GM21367 (cell line): ENCODE measurements at regions not wholly inside any gene's neighbourhood (a gene's known extent, or its start where the extent isn't known, plus 50 kb on each side); places are given as distances from the start of the nearest gene placed in this dataset.

Experiments used
- ATAC-seq: cut with Tn5 transposase; IDR thresholded peaks from one replicate; pipeline ENCODE4 v1.9.1; 2021; ENCODE audit not compliant: unreplicated experiment

DNA sequence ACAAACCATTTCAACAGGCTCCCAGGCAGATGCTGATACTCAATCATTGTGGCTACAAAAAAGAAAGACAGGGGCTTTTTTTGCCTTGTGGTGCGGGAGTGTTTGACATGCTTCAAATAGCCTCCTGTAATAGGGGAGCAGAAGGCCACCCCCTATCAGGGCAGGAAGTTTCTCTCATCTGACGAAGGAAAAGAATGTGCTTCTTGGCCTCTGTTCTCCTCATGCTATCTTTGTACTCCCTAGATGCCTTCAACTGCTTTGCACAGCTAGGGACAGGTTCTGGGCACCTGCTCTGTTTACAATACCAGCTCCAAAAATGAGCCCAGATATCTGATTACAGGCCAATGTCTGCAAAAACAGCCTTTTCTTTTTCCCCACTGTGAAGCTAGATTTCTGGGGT, 391.1 kb downstream of the STIM2 start:
- no peak for ATAC-seq

DNA sequence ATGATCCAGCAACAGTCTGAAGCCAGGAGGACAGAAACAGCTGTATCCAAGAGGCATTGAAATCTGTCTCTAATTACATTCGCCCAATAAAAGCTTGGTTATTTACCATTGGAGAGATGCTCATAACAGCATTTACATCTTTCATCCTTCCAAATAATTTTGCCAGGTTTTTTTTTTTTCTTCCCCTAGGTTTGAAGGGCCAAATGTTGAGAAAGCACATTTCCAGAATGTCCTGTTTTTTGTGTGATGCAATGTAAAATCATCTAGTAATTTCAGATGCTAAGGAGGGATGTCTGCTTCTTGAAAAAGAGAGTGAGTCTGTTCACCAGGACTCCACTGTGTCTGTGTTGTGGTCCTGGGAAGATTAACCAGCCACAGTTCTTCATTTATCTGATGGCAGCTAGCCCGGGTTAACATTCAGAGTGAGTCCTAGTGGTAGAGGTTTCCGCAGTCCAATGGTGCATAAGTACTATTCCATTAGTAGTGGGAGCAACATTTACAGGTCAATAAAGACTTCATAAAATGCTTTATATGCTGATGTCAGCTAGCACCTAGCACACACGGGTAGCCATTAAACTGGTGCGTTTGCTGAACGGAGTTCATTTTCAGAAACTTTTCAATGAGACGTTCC, 406.8 kb downstream of the STIM2 start:
- no peak for ATAC-seq

DNA sequence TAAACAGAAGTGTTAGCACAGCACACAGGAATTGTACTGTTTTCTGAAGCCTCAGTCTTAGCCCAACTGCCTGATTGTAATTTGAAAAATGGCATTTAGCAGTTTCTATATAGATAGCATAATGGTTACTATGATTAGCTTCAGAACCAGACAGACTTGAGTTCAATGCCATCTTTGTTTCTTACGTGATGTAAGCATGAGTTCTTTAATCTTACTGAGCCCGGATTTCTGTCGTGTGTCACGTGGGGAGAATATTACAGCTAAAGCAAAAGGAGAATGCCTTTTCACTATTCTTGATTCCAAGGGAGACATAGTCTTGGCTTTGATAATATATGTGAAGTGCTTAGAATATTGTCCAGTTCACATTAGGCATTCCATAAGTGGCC, 407.3 kb downstream of the STIM2 start:
- ATAC-seq: no peak

DNA sequence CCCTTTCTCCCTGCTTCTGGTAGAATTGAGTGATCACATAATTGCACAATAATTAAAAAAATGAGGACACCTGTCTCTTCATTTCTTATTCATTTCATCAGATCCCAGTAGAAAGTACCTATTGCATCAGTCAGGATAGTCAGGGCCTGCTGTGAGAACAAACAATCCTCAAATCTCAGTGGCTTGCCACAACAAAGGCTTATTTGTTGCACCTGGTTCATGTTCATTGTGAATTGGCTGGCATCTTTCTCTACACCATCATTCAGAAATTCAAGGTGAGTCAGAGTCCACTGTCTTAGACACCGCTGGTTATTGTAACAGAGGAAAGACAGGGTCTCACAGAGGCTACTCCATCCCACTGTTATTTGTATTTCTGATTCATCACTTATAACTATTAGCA, 409.8 kb downstream of the STIM2 start:
- no peak for ATAC-seq

DNA sequence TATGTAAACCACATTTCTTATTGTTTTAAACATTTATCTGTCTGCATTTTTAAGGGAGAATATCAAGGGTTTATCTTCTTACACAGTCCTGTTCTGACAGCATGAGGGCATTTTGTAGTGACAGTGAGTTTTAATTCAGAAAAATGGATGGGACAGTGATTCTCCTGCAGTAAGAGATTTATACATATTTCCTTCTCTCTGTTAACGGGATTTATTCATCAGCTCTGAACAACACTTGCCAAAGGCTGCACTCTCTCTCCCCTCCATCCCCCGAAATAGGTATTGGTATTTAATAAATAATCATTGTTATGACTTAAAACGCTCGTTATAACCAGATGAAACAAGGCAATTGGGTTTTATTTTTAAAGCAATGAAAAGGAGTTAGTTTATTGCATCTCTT, 410.9 kb downstream of the STIM2 start:
- ATAC-seq: no peak

DNA sequence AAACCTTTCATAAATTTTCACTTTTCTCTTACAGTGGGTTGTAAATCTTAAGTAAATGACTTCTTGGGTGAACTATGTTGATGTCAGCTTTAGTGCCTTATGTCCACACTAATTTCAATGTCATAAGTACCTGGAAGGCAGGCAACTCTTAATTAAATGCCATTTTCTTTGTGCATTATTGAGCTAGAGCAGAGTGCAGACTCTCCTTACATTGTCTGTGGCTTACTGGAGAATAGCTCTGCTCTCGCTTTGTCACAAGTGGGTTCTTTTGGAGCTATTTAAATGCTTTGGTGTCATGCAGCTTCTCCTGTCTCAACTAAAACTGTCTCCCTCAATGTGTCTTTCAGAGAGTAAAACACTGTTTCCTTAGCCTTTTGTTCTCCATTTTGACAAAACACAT, 411.6 kb downstream of the STIM2 start:
- ATAC-seq: no peak

DNA sequence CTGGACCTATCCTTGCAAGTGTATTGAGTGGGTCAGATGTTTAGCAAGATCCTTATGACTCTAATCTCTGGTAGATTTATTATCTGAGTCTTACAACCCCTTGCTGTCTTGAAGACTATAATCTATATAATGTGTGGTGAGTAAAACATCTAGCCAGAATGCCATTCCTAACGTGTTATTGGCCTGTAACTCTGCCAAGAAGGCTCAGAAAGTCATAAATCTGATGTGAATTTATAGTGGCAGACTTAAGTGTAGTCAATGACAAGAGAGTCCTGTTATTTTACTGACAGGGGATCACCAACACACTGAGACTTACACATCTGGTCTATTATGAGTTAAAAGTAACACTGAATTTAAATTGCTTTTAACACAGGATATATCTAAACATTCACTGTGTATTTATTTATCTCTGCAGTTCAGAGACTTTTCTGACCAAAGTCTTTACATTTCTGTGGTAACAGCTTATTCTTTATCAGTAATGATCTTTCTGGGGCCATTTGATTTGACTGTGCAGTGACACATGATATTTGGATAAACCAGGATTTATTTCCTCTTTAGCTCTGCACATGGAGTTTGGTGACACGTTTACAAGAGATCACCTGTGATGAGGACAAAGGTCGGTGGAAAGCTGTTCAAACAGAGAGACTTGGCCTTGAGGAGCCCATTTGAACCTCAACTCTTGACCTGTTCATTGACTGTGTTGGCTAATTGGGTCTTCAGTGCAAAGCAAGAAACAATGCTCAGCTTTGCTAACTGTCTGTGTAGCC, 415.8 kb downstream of the STIM2 start:
- ATAC-seq: no peak

DNA sequence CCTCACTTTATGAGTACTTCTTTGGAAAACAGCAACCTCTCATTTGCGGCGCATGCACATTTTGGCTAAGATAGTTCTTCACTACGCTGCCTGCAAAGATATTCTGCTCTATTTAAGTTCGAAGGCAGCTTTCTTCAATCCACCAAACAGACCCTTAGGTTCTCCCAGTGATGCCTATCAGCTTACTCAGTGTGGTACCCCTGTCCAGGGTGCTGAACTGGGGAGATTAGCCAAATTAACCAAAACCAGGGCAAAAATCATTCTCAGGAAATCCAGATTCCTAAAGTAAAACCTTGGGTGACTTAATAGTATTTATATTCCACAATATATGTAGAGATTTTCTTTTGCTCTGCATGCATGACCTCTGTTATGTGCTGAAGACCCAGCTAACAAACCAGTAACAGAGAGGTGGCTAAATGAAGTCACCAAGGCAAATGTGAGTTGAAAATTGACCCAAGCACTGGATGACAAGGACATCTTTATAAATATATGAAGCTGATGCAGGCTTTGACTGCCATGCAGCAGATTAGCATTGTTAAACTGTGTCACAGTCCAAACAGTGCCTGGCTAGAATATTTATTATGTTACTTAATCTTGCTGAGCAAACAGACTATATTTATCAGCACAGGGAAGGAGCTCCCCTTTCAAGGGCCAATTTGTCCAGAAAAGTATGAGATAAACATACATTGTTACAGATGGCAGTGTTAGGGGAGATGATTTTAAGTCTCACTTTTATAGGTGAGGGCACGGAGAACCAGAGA, 418.2 kb downstream of the STIM2 start:
- no peak for ATAC-seq

DNA sequence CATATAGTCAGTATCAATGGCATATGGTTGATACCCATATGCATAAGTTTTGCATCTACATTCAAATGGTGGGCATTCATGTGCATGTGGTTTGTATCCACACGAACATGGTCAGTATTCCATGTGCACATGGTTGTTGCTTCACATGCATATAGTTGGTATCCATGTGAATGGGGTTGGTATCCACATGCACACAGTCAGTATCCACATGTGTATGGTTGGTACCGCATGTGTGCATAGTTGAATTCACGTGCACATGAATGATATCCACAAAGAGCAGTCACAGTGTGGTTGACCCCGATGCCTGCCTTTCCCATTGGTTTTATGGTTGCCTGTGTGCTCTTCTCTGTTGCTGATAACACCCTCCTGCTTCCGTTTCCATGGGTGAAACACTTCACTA, 427.9 kb downstream of the STIM2 start:
- ATAC-seq: no peak

DNA sequence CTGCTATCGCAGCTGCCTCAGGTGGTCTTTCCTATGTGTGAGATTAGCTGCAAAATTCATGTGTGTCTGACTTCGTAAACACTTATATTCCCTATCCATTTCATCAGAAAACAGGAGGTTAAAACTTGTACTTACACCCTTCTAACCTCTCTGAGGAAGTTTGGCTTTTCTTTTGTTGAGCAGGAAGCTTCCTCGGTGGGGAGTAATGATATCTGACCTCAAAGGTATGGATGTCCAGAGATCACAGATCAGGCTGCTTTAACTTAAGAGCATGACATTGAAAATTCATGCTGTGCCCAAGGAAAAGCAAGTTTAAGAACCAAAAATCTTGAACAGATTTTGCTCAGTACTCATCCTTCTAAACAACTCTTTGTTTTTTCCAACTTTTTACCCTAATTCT, 429.1 kb downstream of the STIM2 start:
- no peak for ATAC-seq

DNA sequence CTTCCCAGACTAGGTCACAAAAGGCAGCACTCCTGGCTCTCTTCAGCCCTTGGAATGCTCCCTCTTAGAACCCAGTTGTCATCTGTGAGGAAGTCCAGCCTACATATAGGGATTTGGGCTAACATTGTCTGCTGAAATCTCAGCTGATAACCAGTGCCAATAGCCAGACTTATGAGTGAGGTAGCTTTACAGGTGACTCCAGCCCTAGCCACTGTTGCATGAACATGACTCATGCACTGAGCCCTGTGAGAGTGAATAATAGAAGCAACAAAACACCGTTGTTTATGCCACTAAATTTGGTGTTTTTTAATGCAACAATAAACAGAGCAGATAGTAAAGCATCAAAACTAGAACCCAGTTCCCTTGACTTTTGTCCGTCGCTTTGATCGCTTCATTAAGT, 433.2 kb downstream of the STIM2 start:
- ATAC-seq: no peak

DNA sequence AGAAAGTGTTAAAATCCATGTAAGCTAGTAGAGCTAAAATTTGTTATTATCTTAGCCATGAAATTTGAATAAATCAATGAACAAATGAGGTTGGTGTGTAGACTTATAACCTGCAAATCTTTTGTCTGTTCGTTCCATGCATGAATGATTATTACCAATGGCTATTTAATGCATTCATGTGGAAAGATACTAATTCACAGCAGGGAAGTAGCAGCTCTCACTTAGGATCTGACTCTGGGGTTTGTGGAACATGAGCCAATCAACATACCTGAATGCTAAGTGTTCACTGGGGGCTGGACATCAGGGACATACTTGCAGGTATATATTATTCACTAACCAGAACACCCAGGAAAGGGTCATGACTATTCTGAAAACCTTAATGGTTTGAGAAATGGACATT, 444.1 kb downstream of the STIM2 start:
- no peak for ATAC-seq

DNA sequence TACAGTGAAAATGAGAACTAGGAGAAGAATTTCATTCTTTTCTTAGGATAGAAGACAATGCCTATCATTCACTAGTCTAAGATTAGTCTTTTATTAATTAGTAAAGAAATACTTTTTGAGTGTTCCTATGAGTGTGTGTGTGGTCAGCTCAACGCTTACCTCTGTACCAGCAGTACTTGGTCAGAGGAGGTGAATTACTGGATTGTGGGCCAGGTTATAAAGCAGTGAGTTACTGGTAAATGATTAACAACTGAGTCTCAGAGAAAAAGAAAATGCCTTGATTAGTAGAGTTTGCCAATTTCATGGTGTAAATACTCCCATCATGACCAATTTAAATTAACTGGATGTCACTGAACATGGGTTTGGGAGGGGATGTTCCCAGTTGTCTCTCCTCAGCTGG, 444.6 kb downstream of the STIM2 start:
- ATAC-seq: no peak

DNA sequence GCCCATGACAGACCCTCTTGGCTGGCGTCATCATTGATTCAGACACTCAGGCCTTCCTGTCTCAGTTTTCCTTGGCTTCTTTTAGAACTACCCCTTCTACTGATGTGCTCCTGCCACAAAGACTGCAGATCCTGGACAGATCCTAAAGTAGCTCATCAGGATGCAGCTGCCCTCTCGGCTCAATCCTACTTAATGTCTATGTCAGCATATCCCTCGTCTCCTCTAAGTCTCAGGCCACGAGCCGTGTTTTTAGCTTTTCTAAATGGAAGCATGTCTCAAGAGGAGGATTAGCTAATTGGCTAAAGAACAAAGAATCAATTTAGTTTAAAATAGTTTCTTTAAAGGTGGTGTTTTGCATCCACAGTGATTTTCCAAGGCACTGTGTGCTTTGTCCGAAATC, 447.7 kb downstream of the STIM2 start:
- no peak for ATAC-seq

DNA sequence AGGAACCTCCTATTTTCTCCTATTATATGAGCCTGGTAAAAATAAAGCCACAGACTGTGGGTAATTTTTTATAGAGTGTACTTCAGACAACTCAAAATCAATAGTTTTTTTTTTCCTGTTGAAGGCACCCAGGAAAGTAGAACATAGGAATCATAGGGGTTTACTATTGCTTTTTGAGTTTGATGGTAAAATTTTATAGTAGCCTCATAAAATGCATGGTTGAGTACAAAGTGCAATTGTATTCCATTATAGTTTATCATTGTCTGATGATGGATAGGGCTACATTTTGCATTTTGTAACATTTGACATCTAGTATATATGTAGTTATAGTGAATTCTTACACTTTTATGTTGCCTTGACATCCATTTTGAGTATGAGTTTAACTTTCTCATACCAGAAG, 455.0 kb downstream of the STIM2 start:
- no peak for ATAC-seq

DNA sequence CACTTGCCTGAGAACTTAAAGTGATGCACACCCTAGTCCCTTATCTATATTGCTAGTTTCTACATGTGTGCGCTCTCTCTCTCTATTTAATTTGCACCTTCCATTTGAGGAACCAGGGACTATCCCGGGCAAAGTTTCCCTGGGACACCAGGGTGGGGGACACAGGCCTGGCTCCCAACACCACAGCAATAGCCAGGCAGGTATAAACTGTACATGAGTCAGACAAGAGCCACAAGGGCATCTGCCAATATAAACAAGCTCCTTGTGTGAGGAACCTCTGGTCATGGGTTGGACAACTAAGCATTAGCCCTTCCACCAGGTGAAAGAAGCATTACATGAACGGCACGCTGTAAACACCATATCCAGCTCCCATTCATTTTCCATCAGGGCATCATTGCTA, 455.5 kb downstream of the STIM2 start:
- no peak for ATAC-seq

DNA sequence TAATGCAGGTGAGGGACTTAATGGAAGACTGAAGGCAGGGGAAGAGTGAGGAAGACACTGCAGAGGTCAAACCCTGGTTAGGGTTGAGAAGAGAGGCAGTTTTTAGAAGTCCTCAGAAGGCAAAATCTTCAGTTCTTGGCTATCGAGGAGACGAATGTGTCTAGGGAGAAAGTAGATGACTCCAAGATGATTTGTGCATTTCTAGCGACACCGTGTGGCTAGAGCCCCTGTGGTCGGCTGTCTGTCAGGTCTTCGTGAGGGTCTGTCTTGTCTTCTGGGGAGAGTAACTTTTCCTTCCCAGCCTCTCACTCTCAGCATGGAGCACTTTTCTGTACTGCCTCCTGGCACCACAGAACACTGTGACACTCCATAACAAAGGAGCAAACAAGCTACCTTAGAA, 458.1 kb downstream of the STIM2 start:
- ATAC-seq: peak; percentile 57

DNA sequence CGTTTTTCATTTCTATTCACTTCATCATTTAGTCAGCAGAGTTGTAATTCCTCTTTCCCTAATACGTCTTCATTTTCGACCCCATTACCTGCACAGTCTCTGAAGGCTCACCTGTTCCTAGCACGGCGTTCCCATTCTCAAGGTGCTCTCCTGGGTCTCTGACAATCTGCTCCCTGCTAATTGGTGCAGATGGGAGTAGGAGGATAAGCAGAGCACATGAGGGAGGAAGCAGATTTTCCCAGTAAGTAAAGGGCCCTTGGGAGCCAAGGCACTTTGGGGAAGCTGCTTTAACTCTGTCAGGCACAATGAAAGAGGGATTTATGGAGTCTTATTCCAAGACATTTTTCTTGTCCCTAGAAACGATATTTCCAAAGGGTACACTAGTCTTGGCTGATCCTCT, 466.4 kb downstream of the STIM2 start:
- ATAC-seq: no peak

DNA sequence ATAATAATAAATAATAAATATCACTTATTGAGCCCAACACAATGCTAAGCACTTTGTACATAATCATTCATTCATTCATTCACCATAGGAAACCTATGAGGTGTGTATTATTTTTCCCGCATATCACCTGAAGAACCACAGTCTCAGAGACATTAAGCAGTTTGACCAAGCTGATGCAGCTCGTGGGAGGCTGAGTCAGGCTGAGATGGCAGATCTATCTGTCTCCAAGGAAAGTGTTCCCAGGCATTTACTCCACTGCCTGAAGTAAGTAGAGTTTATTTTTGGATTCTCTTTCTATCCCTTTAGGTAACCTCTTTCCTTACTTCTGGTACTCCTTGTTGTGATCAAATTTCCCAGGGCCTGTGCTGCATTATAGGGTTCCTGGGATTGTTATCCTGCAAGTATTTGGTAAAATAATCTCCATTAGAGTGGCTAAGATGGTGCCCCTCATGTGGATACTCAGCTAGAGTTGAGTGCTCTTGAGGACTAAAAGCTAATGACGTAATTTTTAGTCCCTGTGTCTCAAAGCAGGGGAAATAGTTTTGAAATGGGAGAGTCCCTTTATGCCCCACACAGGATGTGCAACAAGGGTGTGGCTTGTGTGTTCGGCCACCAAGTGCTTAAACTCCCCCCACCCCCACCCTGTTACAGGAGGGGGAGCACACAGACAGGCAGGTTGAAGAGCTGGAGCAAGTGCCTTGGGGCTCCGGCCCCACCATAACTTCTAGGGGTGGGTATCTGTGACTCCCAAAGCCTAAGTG, 467.0 kb downstream of the STIM2 start:
- ATAC-seq: no peak

DNA sequence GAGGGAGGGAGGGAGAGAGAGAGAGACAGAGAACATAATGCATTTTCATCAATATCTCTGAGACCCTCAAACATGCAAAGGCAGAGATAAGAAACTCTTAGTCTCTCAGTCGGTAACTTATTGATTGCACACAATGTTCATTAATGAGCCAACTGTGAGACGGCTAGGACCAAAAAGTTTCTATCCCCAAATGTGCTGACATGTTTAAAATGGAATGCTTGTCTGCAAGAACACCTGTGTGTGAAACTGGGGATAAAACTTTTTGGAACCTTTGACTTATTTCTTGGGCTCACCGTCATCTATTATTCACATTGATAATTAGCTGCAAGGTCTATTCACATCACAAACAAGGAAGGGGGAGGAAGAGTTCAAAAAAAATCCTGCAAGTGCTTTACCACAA, 477.9 kb downstream of the STIM2 start:
- no peak for ATAC-seq

DNA sequence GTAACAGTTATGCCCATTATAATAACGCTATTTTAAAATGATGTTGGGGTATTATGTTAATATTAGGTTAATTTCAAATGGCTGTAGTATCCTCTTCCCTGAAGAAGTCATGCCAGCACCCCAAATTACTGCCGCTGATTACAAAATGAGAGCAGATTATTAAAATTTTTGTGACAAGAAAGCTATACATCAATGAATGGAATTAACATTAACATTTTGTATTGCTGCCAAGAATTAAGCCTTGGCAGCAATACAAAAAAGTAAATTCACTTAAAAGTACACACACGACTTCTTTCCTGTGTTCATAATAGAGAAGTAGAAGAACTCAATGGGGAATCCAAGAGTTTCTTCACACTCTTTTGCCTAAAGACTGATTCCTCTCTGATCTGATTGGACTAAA, 482.8 kb downstream of the STIM2 start:
- ATAC-seq: no peak

DNA sequence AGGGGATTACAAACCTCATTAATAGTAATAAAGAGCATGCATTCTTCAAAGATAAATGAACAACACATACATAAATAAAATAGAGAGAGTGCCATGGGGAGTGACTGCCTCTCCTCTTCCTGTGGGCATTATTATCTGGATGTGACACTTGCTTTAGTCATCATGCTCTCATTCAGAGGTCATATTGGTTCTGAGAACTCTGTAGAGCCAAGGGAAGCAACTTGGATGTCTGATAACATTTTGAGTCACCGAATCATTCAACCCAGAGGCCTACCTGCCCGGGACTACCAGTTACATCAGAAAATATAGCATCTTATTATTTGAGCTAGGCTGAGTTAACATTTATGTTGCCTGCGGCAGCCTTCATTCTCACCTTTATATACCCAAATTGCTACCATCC, 489.5 kb downstream of the STIM2 start:
- ATAC-seq: no peak
